AG10803 (cell line): ENCODE measurements at regions not wholly inside any gene's neighbourhood (a gene's known extent, or its start where the extent isn't known, plus 50 kb on each side); places are given as distances from the start of the nearest gene placed in this dataset.

Experiments
- DNase-seq: peaks from one replicate; pipeline ENCODE4 v3.0.0; 2010; ENCODE audit warnings: low read depth
- H3K4me3 ChIP-seq: 2 replicates; pipeline ENCODE4 v1.5.1; 2011; ENCODE audit warnings: mild to moderate bottlenecking, low read length, control low read depth
- CTCF ChIP-seq: conservative IDR thresholded peaks from 2 replicates; pipeline ENCODE4 v1.5.1; 2011; ENCODE audit warnings: mild to moderate bottlenecking, low read length, control low read depth, inconsistent platforms

- H3K4me3 ChIP-seq = no peak overlapping the region
- DNase-seq = no peak
- no peak for TF ChIP-seq CTCF
Measured at GRCh38 chr3:80192936-80193335, 425.1 kb upstream of the ROBO1 start.

GRCh38 chr3:80190051-80190450 lies 422.3 kb upstream of the ROBO1 start:
- peak; percentile 28 for DNase-seq
- H3K4me3 ChIP-seq = no peak overlapping the region
- no peak for TF ChIP-seq CTCF

- no peak overlapping the region for H3K4me3 ChIP-seq
- no peak for DNase-seq
- no peak for TF ChIP-seq CTCF
Measured at GRCh38 chr3:80187981-80188380, 420.2 kb upstream of the ROBO1 start.

- DNase-seq = no peak
- no peak for TF ChIP-seq CTCF
Measured at GRCh38 chr3:80159990-80160506, 392.2 kb upstream of the ROBO1 start.

GRCh38 chr3:80158332-80158731 lies 390.5 kb upstream of the ROBO1 start:
- TF ChIP-seq CTCF = no peak
- no peak overlapping the region for H3K4me3 ChIP-seq
- no peak for DNase-seq

More at GRCh38 chr3:80159990-80160506, 392.2 kb upstream of the ROBO1 start:
- H3K4me3 ChIP-seq = no peak overlapping the region

- no peak overlapping the region for H3K4me3 ChIP-seq
- no peak for DNase-seq
- no peak for TF ChIP-seq CTCF
Measured at GRCh38 chr3:80157546-80157945, 389.7 kb upstream of the ROBO1 start.

GRCh38 chr3:80152692-80153091 lies 384.9 kb upstream of the ROBO1 start:
- H3K4me3 ChIP-seq = no peak overlapping the region
- no peak for DNase-seq
- no peak for TF ChIP-seq CTCF
